ENCODE measurements at regions not wholly inside any gene's neighbourhood (a gene's known extent, or its start where the extent isn't known, plus 50 kb on each side); places are given as distances from the start of the nearest gene placed in this dataset.

GRCh38 chr5:3818624-3819023 is 223.0 kb downstream of the IRX1 start:
- Histone ChIP-seq H3K4me1 (ENCODE audit: control insufficient read depth in 2 of 3, insufficient read depth in 2 of 3, low read depth in 1 of 3, low read length in 3 of 3) (no peaks in the 10 kb centered on the region), H3K9ac (ENCODE audit: low read length in 3 of 3) (no peak overlapping the region), H3K4me3 (ENCODE audit: low read length in 3 of 3) (no peak overlapping the region), H3K9me3 (ENCODE audit: control insufficient read depth in 2 of 3, insufficient read depth in 1 of 3, low read length in 3 of 3) (no peaks in the 10 kb centered on the region), H3K36me3 (ENCODE audit: control insufficient read depth in 2 of 3, insufficient read depth in 3 of 3, low read length in 3 of 3) (no peaks in the 10 kb centered on the region), H3K27ac (ENCODE audit: low read depth in 2 of 2, low read length in 2 of 2) (no peak overlapping the region), H3K27me3 (ENCODE audit: control insufficient read depth, insufficient read depth, low read length) (no peaks in the 10 kb centered on the region)
- intact Hi-C loops (cut with DNase I): no loop called here
- no peak for TF ChIP-seq CTCF (IDR thresholded peaks at IDR 0.05; ENCODE audit: borderline replicate concordance, extremely low read depth, insufficient read depth)
- no peak for FAIRE-seq
- DNase-seq: no peak

- intact Hi-C loops (cut with DNase I): no loop called here
- no peak for TF ChIP-seq CTCF (IDR thresholded peaks at IDR 0.05; ENCODE audit: borderline replicate concordance, extremely low read depth, insufficient read depth)
- Histone ChIP-seq H3K4me1 (ENCODE audit: control insufficient read depth in 2 of 3, insufficient read depth in 2 of 3, low read depth in 1 of 3, low read length in 3 of 3) (no peaks in the 10 kb centered on the region), H3K27ac (ENCODE audit: low read depth in 2 of 2, low read length in 2 of 2) (no peak overlapping the region), H3K9me3 (ENCODE audit: control insufficient read depth in 2 of 3, insufficient read depth in 1 of 3, low read length in 3 of 3) (no peaks in the 10 kb centered on the region), H3K4me3 (ENCODE audit: low read length in 3 of 3) (no peak overlapping the region), H3K27me3 (ENCODE audit: control insufficient read depth, insufficient read depth, low read length) (no peaks in the 10 kb centered on the region), H3K36me3 (ENCODE audit: control insufficient read depth in 2 of 3, insufficient read depth in 3 of 3, low read length in 3 of 3) (no peaks in the 10 kb centered on the region), H3K9ac (ENCODE audit: low read length in 3 of 3) (no peak overlapping the region)
- FAIRE-seq: no peak
- no peak for DNase-seq
Observed at GRCh38 chr5:3825531-3826451, 230.2 kb downstream of the IRX1 start.

- TF ChIP-seq CTCF (IDR thresholded peaks at IDR 0.05; ENCODE audit: borderline replicate concordance, extremely low read depth, insufficient read depth): no peak
- no peak overlapping the region for H3K9ac ChIP-seq (ENCODE audit: low read length in 3 of 3)
- no peaks in the 10 kb centered on the region for H3K9me3 ChIP-seq (ENCODE audit: control insufficient read depth in 2 of 3, insufficient read depth in 1 of 3, low read length in 3 of 3)
- FAIRE-seq (no peak), DNase-seq (no peak)
- H3K27me3 ChIP-seq (ENCODE audit: control insufficient read depth, insufficient read depth, low read length): no peaks in the 10 kb centered on the region
- H3K4me3 ChIP-seq (ENCODE audit: low read length in 3 of 3): no peak overlapping the region
- H3K27ac ChIP-seq (ENCODE audit: low read depth in 2 of 2, low read length in 2 of 2): no peak overlapping the region
- intact Hi-C loops (cut with DNase I): no loop called here
- no peaks in the 10 kb centered on the region for H3K36me3 ChIP-seq (ENCODE audit: control insufficient read depth in 2 of 3, insufficient read depth in 3 of 3, low read length in 3 of 3)
- H3K4me1 ChIP-seq (ENCODE audit: control insufficient read depth in 2 of 3, insufficient read depth in 2 of 3, low read depth in 1 of 3, low read length in 3 of 3): no peaks in the 10 kb centered on the region
Observed at GRCh38 chr5:3827624-3828023, 232.0 kb downstream of the IRX1 start.

All from kidney (tissue), 13 donors.